ENCODE measurements at regions not wholly inside any gene's neighbourhood (a gene's known extent, or its start where the extent isn't known, plus 50 kb on each side); places are given as distances from the start of the nearest gene placed in this dataset.

DNA sequence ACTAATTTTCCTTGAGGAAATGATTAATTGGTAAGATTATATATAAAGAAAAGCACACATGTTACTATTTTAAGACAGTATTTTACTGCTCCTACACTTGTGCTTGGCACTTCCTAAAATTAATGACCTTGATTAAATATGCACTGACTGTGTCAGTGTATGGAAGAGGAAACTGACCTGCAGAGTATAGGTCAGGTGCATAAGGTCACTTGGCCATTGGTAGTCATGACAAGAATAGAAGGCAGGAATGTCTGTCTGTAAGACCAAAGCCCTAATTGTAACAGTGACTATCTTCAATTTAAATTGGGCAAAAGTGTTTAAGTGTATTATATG lies 128.0 kb upstream of the KCNK2 start:
- H3K4me3 ChIP-seq (ENCODE audit: insufficient read depth, low read depth, low read length), result no peak overlapping the region
- no peak overlapping the region for H3K9ac ChIP-seq (ENCODE audit: low read depth, low read length)
- H2BK15ac ChIP-seq (ENCODE audit: low read depth, low read length), result peak overlapping the region; percentile 84; the same call in 2 of the 3 replicates
- DNase-seq (no peak), ATAC-seq (ENCODE audit: low read depth) (no peak)
- no TSS peak for BruUV-seq (replicated peaks)
- no peak overlapping the region for H3K23ac ChIP-seq (ENCODE audit: low read depth, low read length)
- no peaks in the 10 kb centered on the region for H3K36me3 ChIP-seq (ENCODE audit: control insufficient read depth, insufficient read depth, low read length)
- TF ChIP-seq RCOR1 (IDR thresholded peaks at IDR 0.05; ENCODE audit: insufficient replicate concordance, low read length) (no peak), BHLHE40 (IDR thresholded peaks at IDR 0.05; ENCODE audit: low read depth, low read length) (no peak), FOS (IDR thresholded peaks at IDR 0.05; ENCODE audit: low read depth, low read length) (no peak), NFE2L2 (IDR thresholded peaks at IDR 0.05; ENCODE audit: low read depth, low read length) (no peak), POLR2A (IDR thresholded peaks at IDR 0.05; ENCODE audit: low read depth, low read length) (no peak), SMC3 (IDR thresholded peaks at IDR 0.05; ENCODE audit: low read depth, low read length) (no peak), CHD1 (IDR thresholded peaks at IDR 0.05; ENCODE audit: low read depth, low read length) (no peak)
- no peaks in the 10 kb centered on the region for H3K79me1 ChIP-seq (ENCODE audit: low read depth in 1 of 2, low read length in 2 of 2)
- CTCF ChIA-PET, result no interaction called here
- H3K4ac ChIP-seq (ENCODE audit: low read depth, low read length), result peak overlapping the region; percentile 30; the same call in 1 of the 2 replicates
- no peak overlapping the region; the same call in 1 of the 2 replicates for H3K14ac ChIP-seq (replicated peaks; ENCODE audit: low read depth, low read length)
- H4K91ac ChIP-seq (ENCODE audit: insufficient read depth, low read depth, low read length), result no peak overlapping the region
- POLR2A ChIA-PET (ENCODE audit: unreplicated experiment), result no interaction called here
- H3K18ac ChIP-seq (ENCODE audit: low read depth, low read length), result peak overlapping the region; percentile 58; the same call in 1 of the 2 replicates
- H2BK20ac ChIP-seq (ENCODE audit: low read depth, low read length), result peak overlapping the region; percentile 88; the same call in 1 of the 2 replicates
- H3K27ac ChIP-seq (ENCODE audit: insufficient read depth, low read length), result no peak overlapping the region
- H2BK5ac ChIP-seq (ENCODE audit: low read depth, low read length, poor library complexity, severe bottlenecking), result no peak overlapping the region
- peak overlapping the region; percentile 45 to 74; a peak in 2 of 4 replicates for H4K8ac ChIP-seq (ENCODE audit: low read depth in 2 of 2, low read length in 2 of 2)
- peaks cover 10% of the 10 kb centered on the region for H3K4me1 ChIP-seq (ENCODE audit: control insufficient read depth, insufficient read depth, low read length)
- H3K4me2 ChIP-seq (ENCODE audit: low read depth, low read length), result no peak overlapping the region
- peaks cover 8% of the 10 kb centered on the region for H3K9me3 ChIP-seq (ENCODE audit: control insufficient read depth, insufficient read depth, low read length)
- no peaks in the 10 kb centered on the region for H4K20me1 ChIP-seq (ENCODE audit: insufficient read depth, low read length)
- dilution Hi-C loops (cut with HindIII; ENCODE audit: low sequenced_read_pairs, unreplicated experiment) (no loop called here), intact Hi-C loops (cut with micrococcal nuclease) (no loop called here), in situ Hi-C loops (cut with MboI; ENCODE audit: low sequenced_read_pairs) (no loop called here)
- H2AK5ac ChIP-seq (ENCODE audit: low read depth, low read length), result peak overlapping the region; percentile 86
- no peak overlapping the region for H2AK9ac ChIP-seq (replicated peaks; ENCODE audit: low read depth, low read length, poor library complexity)
- no peak overlapping the region for H2AFZ ChIP-seq (replicated peaks; ENCODE audit: low read length, poor library complexity)
- no peak overlapping the region for H4K5ac ChIP-seq (ENCODE audit: low read depth, low read length)
- H3K9me1 ChIP-seq (ENCODE audit: insufficient read depth, low read length), result no peaks in the 10 kb centered on the region
- H3K56ac ChIP-seq (ENCODE audit: extremely low read depth, insufficient read depth, low read length), result no peak overlapping the region
- H3K27me3 ChIP-seq (ENCODE audit: control insufficient read depth, insufficient read depth, low read length), result no peaks in the 10 kb centered on the region
- peak overlapping the region; percentile 84; the same call in 1 of the 2 replicates for H2BK120ac ChIP-seq (ENCODE audit: low read depth, low read length)

All from IMR-90 (cell line).